ENCODE measurements at regions not wholly inside any gene's neighbourhood (a gene's known extent, or its start where the extent isn't known, plus 50 kb on each side); places are given as distances from the start of the nearest gene placed in this dataset.

DNA sequence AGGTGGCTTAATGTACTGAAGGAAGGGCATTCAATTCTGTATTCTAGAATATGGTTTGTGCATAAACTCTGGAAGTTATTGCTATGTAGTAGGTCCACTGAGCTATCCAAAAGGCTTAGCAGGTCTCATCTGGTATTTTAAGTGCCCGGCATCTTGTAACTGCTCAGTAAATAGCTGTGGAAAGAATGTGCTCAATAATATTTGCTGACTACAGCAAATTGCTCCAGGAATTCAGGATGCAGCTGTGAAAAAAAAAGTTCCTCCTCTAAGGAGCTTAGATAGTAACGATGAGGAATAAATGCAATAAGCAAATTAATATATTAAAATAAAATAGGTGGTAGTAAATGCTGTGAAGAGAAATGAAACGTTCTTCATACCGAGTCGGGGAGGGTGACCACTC lies 857.1 kb downstream of the AACS start:
- no peak for DNase-seq (ENCODE audit: low read depth)
- H3K4me3 ChIP-seq (ENCODE audit: low read length), result no peak overlapping the region
- TF ChIP-seq, protein P1, sequence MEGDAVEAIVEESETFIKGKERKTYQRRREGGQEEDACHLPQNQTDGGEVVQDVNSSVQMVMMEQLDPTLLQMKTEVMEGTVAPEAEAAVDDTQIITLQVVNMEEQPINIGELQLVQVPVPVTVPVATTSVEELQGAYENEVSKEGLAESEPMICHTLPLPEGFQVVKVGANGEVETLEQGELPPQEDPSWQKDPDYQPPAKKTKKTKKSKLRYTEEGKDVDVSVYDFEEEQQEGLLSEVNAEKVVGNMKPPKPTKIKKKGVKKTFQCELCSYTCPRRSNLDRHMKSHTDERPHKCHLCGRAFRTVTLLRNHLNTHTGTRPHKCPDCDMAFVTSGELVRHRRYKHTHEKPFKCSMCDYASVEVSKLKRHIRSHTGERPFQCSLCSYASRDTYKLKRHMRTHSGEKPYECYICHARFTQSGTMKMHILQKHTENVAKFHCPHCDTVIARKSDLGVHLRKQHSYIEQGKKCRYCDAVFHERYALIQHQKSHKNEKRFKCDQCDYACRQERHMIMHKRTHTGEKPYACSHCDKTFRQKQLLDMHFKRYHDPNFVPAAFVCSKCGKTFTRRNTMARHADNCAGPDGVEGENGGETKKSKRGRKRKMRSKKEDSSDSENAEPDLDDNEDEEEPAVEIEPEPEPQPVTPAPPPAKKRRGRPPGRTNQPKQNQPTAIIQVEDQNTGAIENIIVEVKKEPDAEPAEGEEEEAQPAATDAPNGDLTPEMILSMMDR (IDR thresholded peaks at IDR 0.05; ENCODE audit: insufficient read depth, low read depth, low read length, missing control alignments), result no peak

GRCh38 chr12:125936502-125936901 lies 871.3 kb downstream of the AACS start:
- no peak overlapping the region for H3K4me3 ChIP-seq (ENCODE audit: low read length)
- DNase-seq (ENCODE audit: low read depth), result no peak
- TF ChIP-seq, protein P1 (IDR thresholded peaks at IDR 0.05; ENCODE audit: insufficient read depth, low read depth, low read length, missing control alignments), result no peak

DNA sequence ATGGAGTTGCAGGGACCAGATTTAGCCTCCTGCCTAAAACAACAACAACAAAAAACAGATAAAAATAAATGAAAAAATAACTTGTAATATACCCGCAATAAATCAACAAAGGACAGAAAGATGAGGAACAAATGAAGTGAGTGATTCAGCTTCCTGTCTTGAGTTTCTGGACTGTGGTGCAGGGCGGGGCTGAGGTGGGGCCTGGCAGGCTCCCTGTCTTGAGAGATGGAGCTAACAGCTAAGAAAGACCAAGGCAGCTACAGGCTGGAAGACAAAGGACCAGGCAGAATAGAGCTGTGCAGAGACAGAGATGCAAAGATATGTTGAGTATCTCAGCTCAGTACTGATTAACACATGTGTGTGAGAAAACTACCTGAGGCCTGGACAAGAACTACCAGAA lies 879.2 kb downstream of the AACS start:
- TF ChIP-seq, protein P1 (IDR thresholded peaks at IDR 0.05; ENCODE audit: insufficient read depth, low read depth, low read length, missing control alignments), result no peak
- no peak overlapping the region for H3K4me3 ChIP-seq (ENCODE audit: low read length)
- peak; percentile 21 for DNase-seq (ENCODE audit: low read depth)

GRCh38 chr12:125949471-125949870 lies 884.2 kb downstream of the AACS start:
- DNase-seq (ENCODE audit: low read depth), result no peak
- H3K4me3 ChIP-seq (ENCODE audit: low read length), result no peak overlapping the region
- TF ChIP-seq, protein P1 (IDR thresholded peaks at IDR 0.05; ENCODE audit: insufficient read depth, low read depth, low read length, missing control alignments), result no peak

DNA sequence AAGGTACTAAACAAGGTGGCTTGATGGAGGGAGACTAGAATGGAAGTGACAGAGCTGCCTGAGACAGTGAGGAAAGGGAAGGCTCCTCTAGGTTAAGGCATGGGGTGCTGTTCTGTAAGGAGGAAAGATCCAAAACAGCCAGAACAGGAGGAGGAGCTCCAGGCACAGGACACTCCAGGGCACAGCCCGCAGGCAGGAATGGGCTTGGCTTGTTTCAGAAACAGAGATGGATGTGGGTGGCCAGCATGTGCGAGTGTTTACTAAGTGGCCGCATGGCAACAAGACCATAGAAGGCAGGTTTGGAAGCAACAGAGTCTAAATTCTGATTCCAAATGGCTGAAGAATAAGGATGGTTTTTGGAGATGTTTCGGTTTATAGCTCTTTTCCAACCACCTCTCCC lies 889.1 kb downstream of the AACS start:
- TF ChIP-seq, protein P1 (IDR thresholded peaks at IDR 0.05; ENCODE audit: insufficient read depth, low read depth, low read length, missing control alignments), result no peak
- H3K4me3 ChIP-seq (ENCODE audit: low read length), result no peak overlapping the region
- no peak for DNase-seq (ENCODE audit: low read depth)

DNA sequence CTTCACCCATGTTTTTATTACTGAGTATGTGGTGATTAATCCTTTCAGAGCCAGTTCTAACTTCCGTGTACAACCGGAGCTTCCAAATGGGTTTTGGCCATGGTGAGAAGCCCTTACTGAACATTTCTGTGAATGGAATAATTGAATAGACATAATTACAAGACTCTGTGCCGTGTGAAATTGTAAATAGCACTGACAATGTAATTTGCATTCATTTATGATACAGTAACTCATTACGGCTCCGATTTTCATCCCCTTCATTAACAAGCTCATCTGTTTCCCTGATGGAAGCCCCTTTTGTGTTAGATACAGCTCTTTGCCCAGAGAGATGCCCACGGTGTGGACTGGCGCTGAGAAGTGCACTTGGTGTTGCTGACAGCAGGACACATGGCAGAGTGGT lies 891.0 kb downstream of the AACS start:
- TF ChIP-seq, protein P1 (IDR thresholded peaks at IDR 0.05; ENCODE audit: insufficient read depth, low read depth, low read length, missing control alignments), result no peak
- H3K4me3 ChIP-seq (ENCODE audit: low read length), result no peak overlapping the region
- DNase-seq (ENCODE audit: low read depth), result no peak

GRCh38 chr12:125966641-125967040 lies 901.4 kb downstream of the AACS start:
- DNase-seq (ENCODE audit: low read depth), result no peak
- TF ChIP-seq, protein P1 (IDR thresholded peaks at IDR 0.05; ENCODE audit: insufficient read depth, low read depth, low read length, missing control alignments), result no peak
- no peak overlapping the region for H3K4me3 ChIP-seq (ENCODE audit: low read length)

Data from epithelial cell of esophagus (primary cell).